GM18870 (cell line): ENCODE measurements at regions not wholly inside any gene's neighbourhood (a gene's known extent, or its start where the extent isn't known, plus 50 kb on each side); places are given as distances from the start of the nearest gene placed in this dataset.
"Not testable (repeated sequence)": the region's sequence is repeated elsewhere in the genome, so short reads cannot be mapped to it uniquely, and the experiment has no call there.

Experiments used
- ATAC-seq: cut with Tn5 transposase; IDR thresholded peaks from one replicate; pipeline ENCODE4 v1.9.1; 2021; ENCODE audit warnings: moderate library complexity; ENCODE audit not compliant: unreplicated experiment

- ATAC-seq: no peak
Measured at GRCh38 chr7:24049296-24049695, 234.7 kb upstream of the NPY start.

GRCh38 chr7:24050991-24051560 lies 232.9 kb upstream of the NPY start:
- no peak for ATAC-seq

GRCh38 chr7:24051651-24052050 lies 232.3 kb upstream of the NPY start:
- no peak for ATAC-seq

- ATAC-seq: no peak
Measured at GRCh38 chr7:24052572-24053260, 231.3 kb upstream of the NPY start.

GRCh38 chr7:24054236-24054635 lies 229.8 kb upstream of the NPY start:
- no peak for ATAC-seq

- no peak for ATAC-seq
Measured at GRCh38 chr7:24057243-24057642, 226.7 kb upstream of the NPY start.

GRCh38 chr7:24058953-24059352 lies 225.0 kb upstream of the NPY start:
- ATAC-seq: no peak

GRCh38 chr7:24059775-24060174 lies 224.2 kb upstream of the NPY start:
- no peak for ATAC-seq

GRCh38 chr7:24063721-24064120 lies 220.3 kb upstream of the NPY start:
- ATAC-seq: no peak

- no peak for ATAC-seq
Measured at GRCh38 chr7:24069751-24070150, 214.2 kb upstream of the NPY start.

- ATAC-seq: no peak
Measured at GRCh38 chr7:24073651-24074420, 210.2 kb upstream of the NPY start.

- no peak for ATAC-seq
Measured at GRCh38 chr7:24075426-24075810, 208.6 kb upstream of the NPY start.

- no peak for ATAC-seq
Measured at GRCh38 chr7:24082826-24083225, 201.2 kb upstream of the NPY start.

- ATAC-seq: no peak
Measured at GRCh38 chr7:24102988-24103387, 181.0 kb upstream of the NPY start.

- peak; percentile 53 for ATAC-seq
Measured at GRCh38 chr7:24108906-24109376, 175.0 kb upstream of the NPY start.

GRCh38 chr7:24110056-24110455 lies 173.9 kb upstream of the NPY start:
- ATAC-seq: no peak

- ATAC-seq: no peak
Measured at GRCh38 chr7:24113506-24113905, 170.5 kb upstream of the NPY start.

GRCh38 chr7:24115661-24116060 lies 168.3 kb upstream of the NPY start:
- ATAC-seq: no peak

- ATAC-seq: not testable (repeated sequence)
Measured at GRCh38 chr7:24117903-24118499, 166.0 kb upstream of the NPY start.

GRCh38 chr7:24119852-24120251 lies 164.1 kb upstream of the NPY start:
- no peak for ATAC-seq

- ATAC-seq: no peak
Measured at GRCh38 chr7:24123076-24123475, 160.9 kb upstream of the NPY start.

- ATAC-seq: no peak
Measured at GRCh38 chr7:24125765-24126164, 158.2 kb upstream of the NPY start.
